T1000 (cell line): ENCODE measurements at regions not wholly inside any gene's neighbourhood (a gene's known extent, or its start where the extent isn't known, plus 50 kb on each side); places are given as distances from the start of the nearest gene placed in this dataset.
"Not testable (repeated sequence)": the region's sequence is repeated elsewhere in the genome, so short reads cannot be mapped to it uniquely, and the experiment has no call there.

Source experiments
- DNase-seq: peaks from one replicate; lab custom pipeline; 2025; ENCODE audit warnings: mixed read lengths; lab: John Stamatoyannopoulos, UW

DNA sequence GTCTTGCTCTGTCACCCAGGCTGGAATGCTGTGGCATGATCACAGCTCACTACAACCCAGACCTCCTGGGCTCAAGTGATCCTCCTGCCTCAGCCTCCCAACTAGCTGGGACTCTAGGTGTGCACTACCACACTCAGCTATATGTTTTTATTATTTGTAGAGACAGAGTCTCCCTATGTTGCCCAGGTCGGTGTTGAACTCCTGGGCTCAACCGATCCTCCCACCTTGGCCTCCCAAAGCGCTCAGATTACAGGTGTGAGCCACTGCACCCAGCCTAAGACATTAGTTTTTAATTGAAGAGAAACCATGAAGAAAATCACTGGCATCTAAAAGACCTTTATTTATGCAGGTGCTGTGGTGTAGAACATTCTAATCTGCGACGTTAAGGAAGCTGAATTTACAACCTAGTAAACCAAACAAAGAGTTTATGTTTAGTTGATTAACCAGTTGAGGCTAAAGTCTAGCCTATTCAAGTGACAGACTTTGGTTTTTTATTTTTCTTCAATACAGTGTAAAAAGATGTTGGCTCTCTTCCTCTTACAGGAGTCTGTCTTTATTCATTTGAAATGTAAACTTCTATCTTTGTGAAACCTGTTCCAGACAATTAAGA is 52.5 kb upstream of the NBL1 start:
- no peak for DNase-seq

- DNase-seq: no peak
These were observed 58.6 kb upstream of the NBL1 start for GRCh38 chr1:19585507-19585906.

- no peak for DNase-seq
These were observed 61.8 kb upstream of the NBL1 start for GRCh38 chr1:19582318-19582717.

GRCh38 chr1:19581381-19581780 is 62.7 kb upstream of the NBL1 start:
- no peak for DNase-seq

GRCh38 chr1:19577561-19577960 is 66.5 kb upstream of the NBL1 start:
- no peak for DNase-seq

- DNase-seq: no peak
These were observed 67.1 kb upstream of the NBL1 start for GRCh38 chr1:19577036-19577435.

- DNase-seq: no peak
These were observed 74.3 kb upstream of the NBL1 start for GRCh38 chr1:19569786-19570185.

DNA sequence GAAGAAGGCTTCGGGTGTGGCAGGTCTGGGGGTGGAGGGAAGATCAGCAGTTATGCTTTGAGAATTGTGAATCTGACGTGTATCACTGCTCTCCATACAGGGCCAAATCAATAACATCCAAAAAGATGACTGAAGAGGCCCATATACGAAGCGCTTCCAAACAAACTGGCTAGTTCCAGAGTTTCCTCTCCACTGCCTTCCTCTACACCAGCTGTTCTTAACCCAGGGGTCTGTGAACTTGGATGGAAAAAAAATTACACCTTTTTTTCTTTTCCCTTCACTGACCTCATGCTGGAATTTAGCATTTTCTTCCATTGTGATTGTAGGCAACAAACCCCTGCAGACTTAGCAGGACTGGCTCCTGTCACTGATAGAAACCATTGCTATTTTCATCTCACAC is 77.1 kb upstream of the NBL1 start:
- DNase-seq: no peak

DNA sequence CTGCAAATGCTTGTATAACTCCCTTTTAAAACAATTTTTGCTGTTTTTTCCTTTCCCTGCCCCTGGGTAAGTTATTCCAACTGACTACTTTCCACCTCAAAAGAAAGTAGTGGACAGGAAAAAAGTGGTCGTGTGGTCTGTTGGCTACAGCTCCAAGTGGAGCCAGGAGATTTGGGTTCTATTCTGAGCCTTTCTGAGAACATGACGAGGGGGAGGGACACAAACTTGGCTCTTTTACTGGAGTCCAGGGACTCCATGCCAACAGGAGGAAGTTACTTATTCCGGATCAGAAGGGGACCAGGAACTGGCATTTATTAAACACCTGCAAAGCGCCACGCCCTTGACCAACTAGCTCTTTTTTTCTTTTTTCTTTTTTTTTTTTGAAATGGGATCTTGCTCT is 79.0 kb upstream of the CAPZB start:
- no peak for DNase-seq

DNA sequence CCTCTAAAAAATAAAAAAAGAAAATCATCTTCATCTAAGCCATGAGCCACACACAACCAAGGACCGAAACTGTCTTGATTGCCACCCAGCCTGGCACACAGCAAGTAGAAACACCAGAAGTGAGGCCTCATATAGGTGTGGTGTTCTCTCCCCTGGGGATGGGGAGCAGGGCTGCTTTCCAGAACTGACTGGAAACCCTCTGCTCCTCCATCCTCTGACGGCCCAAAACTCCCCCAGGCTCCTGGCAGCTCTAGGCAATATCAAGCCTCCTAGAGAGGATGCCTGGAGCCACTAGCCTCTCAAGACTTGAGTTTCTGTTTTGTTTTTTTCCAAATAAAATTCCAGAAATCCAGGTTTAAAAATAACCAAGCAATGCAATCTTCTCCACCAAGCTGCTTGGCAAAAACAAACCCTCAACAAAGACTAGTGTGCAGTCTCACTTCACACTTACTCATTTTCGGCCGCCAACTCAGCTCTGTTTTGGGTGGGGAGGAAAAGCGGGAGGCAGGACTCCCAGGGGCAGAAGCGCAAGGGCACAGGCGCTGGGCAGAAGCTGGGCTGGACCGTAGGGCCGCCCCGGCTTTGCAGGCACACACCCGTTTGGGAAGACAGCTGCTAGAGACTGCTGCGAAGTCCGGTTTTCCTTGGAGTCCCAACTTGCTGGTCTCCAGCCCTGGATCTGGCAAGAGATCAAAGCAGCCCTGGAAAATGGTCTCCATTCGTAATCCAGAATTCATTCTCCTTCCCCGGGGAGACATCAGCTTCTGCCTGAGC is 78.2 kb upstream of the CAPZB start:
- DNase-seq: peak; percentile 20

DNA sequence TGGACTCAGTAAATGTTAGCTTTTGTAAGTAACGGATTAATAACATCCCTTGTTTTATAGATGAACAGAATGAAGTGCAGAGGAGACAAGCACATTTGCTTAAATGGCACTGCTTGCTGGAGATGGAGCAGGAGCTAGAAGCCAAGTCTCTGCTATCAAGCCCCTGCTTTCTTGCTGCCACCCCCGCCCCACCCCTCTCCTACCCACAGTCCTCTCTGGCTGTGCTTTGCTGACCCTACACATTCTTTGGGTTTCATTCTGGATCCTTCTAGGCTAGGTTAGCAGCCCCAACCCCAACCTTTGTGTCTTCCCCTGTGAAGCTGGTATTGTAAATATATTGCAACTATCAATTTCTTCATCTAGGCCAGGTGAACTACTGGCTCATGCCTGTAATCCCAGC is 77.5 kb upstream of the CAPZB start:
- no peak for DNase-seq

GRCh38 chr1:19560480-19560879 is 75.1 kb upstream of the CAPZB start:
- no peak for DNase-seq

DNA sequence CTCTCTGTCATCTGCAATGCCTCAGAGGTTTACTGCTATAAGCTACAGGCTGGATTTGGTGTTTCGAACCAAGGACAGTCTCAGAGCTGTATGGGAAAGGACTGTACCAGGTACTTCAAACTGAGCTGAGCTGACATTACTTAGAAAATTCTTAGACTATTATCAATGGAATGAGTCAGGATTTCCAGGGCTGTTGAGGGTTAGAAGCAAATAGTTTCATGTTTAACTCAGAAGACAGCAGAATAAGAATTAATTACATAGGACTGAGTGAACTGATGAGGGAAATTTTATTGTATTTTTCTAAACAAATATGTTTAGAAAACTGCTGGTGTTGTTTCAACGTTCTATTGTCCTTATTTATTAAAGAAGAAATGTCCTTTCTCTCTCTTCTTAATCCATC is 74.3 kb upstream of the CAPZB start:
- DNase-seq: no peak

DNA sequence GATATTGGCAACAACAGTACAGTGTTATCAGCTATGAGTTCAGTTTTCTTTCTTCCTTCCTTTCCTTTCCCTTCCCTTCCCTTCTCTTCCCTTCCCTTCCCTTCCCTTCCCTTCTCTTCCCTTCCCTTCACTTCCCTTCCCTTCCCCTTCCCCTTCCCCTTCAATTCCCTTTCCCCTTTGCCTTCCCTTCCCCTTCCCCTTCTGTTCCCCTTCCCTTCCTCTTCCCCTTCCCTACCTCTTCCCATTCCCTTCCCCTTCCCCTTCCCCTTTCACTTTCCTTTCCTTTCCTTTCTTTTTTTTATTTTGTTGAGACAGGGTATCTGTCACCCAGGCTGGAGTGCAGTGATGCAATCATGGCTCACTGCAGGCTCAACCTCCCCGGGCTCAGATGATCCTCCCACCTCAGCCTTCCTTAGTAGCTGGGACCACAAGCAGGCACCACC is 72.3 kb upstream of the CAPZB start:
- DNase-seq: no peak

GRCh38 chr1:19554090-19554489 is 68.8 kb upstream of the CAPZB start:
- no peak for DNase-seq

DNA sequence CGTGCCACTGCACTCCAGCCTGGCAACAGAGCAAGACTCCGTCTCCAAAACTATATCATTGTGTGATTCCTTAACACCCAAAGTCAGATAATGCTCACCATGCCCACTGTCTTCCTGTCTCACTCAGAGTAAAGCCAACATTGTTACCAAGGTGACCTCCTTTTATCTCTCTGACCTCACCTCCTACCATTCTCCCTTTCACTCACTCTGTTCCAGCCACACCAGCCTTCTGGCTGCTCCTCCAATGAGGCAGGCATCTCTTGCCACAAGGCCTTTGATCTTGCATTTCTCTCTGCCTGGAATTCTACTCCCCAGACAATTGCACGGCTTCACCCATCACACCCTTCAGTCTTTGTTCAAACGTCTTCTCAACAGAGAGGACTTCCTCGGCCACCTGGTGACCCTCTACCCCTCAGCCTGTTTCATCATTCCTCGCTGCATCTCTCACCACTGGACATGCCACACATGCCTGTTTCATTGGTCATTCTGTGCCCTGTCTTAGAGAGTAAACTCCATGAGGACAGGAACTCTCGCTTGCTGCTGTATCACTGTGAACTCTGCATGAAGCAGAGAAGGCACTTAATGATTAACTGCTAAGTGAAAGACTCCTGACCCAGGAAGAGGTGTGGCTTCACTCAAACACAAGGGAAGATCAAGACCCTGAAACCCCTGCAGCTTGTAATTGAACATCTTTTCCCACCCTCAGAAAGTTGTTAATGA is 67.1 kb upstream of the CAPZB start:
- DNase-seq: no peak

- not testable (repeated sequence) for DNase-seq
These were observed 66.5 kb upstream of the CAPZB start for GRCh38 chr1:19551837-19552236.

DNA sequence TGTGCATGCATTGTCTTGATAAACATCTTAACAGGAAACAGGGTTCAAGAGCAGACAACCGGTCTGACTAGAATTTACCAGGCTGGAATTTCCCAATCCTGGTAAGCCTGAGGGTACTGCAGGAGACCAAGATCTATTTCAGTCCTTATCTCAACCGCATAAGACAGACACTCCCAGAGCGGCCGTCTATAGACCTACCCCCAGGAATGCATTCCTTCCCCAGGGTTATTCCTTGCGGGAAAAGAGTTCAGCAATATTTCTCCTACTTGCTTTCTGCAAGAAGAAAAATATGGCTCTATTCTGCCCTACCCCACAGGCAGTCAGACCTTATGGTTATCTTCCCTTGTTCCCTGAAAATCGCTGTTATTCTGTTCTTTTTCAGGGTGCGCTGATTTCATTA is 65.1 kb upstream of the CAPZB start:
- not testable (repeated sequence) for DNase-seq

- no peak for DNase-seq
These were observed 62.5 kb upstream of the CAPZB start for GRCh38 chr1:19547814-19548213.

GRCh38 chr1:19536519-19536918 is 51.2 kb upstream of the CAPZB start:
- DNase-seq: no peak

DNA sequence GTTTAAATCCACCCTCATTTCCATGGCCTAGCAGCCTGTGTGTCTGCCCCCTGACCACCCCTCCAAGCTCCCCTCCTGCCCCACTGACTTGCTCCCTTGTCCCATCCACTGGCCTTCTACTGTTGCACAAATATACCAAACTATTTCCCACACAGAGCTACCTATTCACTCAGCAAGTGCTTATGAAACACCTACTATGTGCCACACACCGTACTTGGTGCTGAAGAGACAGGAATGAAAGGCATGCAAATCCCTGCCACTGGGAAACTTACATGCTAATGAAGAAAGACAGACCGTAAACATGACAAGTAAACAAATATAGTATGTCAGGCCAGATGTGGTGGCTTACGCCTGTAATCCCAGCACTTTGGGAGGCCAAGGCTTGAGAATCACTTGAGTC is 49.9 kb upstream of the CAPZB start:
- DNase-seq: no peak
